ENCODE measurements at regions not wholly inside any gene's neighbourhood (a gene's known extent, or its start where the extent isn't known, plus 50 kb on each side); places are given as distances from the start of the nearest gene placed in this dataset.
A peak's percentile ranks its signal among the peaks of the same experiment; 100 is the strongest.

DNA sequence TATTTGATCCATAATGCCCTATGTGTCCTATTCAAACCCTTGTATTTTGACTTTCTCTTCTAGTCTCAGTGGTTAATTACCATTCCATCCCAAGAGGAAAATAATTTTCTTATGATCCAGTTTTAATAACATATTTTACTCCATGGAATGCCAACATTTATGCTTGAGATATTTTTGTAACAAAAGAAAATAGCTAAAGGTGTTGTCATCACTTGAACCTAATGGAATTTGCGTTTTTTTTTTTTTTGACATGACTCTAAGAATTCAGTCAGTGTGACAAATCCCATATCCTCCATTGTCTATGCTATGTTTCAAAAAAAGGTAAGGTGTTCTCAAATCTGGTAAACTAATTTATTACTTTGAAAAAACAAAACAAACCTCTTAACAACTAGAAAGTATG, 324.1 kb upstream of the ADAMTS5 start:
- DNase-seq (ENCODE audit: low read depth in 4 of 4, low spot score in 3 of 4), result no peak

DNA sequence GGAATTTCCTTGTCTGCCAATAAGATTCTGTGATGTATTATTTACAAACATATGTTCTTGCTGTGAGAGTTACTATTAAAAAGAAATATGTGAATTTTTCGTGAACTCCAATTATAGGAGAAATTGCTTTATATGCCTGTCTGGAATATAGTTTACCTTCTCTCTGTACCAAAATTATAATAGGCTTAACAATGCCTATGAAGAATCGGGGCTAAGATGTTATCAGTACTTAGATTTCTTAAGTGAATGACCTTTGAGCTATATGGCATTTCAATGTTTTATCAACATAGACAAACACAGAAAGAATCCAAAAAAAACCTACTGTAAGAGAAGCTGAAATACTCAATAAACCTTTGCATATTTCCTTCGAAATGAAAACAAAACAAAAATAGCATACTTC, 323.1 kb upstream of the ADAMTS5 start:
- DNase-seq (ENCODE audit: low read depth in 4 of 4, low spot score in 3 of 4), result no peak

DNA sequence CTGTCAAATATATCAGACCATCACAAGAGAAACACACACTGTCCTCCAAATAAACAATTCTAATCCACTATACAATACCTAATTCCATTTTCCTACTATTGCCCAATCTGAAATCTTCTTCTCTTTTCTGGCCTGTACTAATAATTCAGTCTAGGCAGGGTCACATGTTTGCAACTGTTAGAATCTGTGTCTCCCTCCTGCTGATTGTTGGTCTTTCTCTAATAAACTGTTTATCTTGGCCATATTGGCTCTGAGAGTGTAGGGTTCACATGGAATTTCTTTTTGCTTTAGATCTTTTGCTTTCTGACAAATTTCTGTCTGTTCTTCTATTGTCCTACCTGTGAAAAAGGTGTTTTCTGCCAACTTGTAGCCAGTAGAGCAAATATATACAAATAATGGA, 319.9 kb upstream of the ADAMTS5 start:
- no peak for DNase-seq (ENCODE audit: low read depth in 4 of 4, low spot score in 3 of 4)

GRCh38 chr21:27277110-27277509, 310.2 kb upstream of the ADAMTS5 start:
- DNase-seq (ENCODE audit: low read depth in 4 of 4, low spot score in 3 of 4), result no peak

GRCh38 chr21:27275294-27275927, 308.5 kb upstream of the ADAMTS5 start:
- DNase-seq (ENCODE audit: low read depth in 4 of 4, low spot score in 3 of 4), result no peak

DNA sequence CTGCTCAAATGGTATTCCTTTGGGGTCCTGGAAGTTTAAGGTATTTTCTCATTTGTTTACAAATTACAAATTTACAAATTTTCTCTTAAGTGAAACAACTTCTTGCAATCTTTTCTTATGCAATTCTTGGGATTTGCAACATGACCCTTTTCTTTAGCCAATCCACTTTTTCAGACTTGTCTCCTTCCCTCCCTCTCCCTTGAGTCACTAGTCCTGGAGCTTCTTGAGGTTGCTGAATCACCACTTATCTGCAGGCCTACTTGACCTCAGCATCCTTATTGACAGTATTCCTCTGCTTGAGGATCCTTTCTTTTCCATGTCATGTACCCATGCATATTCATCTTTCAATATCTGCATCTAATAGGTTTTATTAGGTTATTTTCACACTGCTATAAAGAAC, 302.8 kb upstream of the ADAMTS5 start:
- DNase-seq (ENCODE audit: low read depth in 4 of 4, low spot score in 3 of 4), result no peak

DNA sequence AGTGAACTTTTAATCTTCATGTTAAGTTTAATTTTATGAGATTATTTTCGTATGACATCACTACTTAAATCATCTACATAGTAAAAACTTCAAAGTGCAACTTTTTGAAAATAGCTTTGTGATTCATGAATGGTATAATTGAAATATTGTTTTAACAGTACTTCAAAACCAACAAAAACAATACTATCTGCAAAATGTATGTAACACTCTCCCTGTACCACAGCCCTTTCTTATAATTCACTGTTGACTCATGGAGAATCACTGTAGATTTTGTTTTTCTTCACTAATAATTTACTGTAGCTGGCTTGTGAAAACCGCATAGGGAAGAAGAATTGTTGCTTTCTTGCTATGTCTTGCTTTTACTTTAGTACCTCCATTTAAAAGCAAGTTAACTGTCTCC, 301.4 kb upstream of the ADAMTS5 start:
- DNase-seq (ENCODE audit: low read depth in 4 of 4, low spot score in 3 of 4), result peak in 2 of 4 donors; percentile 36 to 39

DNA sequence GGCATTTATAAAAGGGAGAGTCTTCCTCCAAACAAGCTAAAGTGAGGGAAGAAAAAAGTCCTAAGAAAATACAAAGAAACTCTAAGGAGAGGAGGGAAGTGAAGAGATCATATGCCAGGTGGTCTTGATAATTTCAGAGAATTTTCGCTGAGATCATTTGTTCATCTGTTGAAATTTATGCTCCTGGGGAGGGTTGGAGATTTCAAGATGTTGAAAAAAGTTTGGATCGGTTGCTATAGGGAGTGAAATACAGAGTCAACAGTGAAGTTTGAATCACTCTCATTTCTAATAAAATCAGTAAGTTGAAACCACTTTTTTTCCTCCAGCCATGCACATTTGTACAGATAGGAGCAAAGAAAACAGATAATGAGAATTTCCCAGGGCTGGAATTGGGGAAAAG, 299.1 kb upstream of the ADAMTS5 start:
- DNase-seq (ENCODE audit: low read depth in 4 of 4, low spot score in 3 of 4), result no peak

GRCh38 chr21:27265492-27265891, 298.6 kb upstream of the ADAMTS5 start:
- DNase-seq (ENCODE audit: low read depth in 4 of 4, low spot score in 3 of 4), result no peak

- no peak for DNase-seq (ENCODE audit: low read depth in 4 of 4, low spot score in 3 of 4)
Measured at GRCh38 chr21:27261676-27262075, 294.8 kb upstream of the ADAMTS5 start.

DNA sequence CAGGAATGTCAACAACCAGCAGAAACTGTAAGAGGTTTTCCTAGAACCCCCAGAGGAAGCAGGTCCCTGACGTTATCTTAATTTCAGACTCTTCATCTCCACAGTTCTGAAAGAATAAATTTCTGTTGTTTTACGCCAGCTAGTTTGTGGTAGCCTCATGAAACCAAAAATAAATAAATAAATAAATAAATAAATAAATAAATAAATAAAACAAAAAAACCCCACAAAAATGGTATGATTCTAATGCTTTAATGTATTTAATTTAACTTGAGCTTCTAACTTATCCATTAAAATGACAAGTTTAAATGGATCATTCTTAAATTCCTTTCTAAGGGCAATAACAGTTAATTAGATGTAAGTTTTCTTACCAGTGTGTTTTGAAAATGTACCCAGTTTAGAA, 293.8 kb upstream of the ADAMTS5 start:
- no peak for DNase-seq (ENCODE audit: low read depth in 4 of 4, low spot score in 3 of 4)

GRCh38 chr21:27258742-27259448, 292.0 kb upstream of the ADAMTS5 start:
- DNase-seq (ENCODE audit: low read depth in 4 of 4, low spot score in 3 of 4), result no peak

DNA sequence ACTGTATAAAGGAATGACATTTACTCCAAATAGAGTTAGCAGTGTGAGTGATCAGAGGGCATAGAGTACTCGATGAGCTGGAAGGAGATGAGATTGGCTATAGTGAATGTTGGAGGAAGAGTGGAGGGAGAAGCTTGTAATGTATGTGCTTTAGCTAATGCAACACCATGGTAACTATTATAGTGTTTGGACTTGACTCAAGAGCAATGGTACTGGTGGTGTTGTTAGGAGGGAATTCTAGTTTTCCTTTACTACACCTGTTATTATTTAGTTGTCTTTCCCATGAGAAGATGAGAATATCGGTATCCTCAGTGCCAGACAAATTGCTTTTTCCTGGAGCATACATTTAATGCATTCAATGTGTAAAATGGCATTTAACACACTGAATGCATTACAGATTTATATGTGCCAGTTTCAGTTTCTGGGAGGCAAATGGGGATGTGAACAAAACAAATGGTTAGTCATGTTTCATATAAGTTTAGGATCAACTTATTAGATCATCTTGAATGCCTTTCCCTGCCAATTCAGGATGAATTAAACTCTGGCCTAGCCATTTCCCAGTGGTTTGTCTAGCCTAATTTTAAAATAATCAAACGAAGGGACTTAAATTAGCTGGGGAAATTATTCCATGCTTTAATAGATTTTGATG, 291.1 kb upstream of the ADAMTS5 start:
- DNase-seq (ENCODE audit: low read depth in 4 of 4, low spot score in 3 of 4), result no peak

DNA sequence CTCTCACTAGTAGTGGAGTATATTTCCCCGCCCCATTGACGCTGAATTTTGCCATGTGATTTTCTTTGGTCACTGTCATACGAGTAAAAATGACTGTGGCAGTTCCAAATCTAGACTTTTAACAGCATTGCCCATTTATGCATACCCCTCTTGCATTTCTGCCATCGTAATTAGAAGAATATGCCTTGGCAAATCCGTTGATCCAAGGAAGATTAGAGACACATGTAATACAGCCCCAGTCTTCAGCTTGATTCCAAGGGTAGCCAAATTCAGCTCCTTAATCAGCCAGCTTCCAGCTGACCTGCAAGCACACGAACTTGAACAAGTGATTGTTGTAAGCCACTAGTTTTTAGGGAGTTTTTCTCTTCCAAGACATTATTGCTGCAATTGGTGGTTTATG, 290.3 kb upstream of the ADAMTS5 start:
- no peak for DNase-seq (ENCODE audit: low read depth in 4 of 4, low spot score in 3 of 4)

DNA sequence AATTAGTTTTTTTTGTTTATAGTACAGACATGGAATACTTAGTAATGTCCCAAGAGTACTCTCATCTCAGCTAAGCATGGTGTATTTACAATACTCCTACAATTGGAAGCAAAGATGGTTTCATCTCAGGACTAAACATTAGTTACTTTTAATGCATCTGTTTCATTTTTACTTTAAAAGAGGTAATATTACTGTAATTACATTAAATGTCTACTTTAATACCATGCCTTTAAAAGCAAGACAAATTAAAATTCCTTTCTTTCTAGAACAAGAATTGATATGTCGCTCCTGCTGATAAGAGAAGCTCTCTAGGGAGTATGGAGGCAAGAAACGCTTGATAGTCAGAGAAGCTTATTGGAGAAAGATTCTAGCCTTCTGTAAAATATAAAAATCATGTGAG, 284.9 kb upstream of the ADAMTS5 start:
- DNase-seq (ENCODE audit: low read depth in 4 of 4, low spot score in 3 of 4), result no peak

GRCh38 chr21:27250366-27250765, 283.5 kb upstream of the ADAMTS5 start:
- no peak for DNase-seq (ENCODE audit: low read depth in 4 of 4, low spot score in 3 of 4)

- DNase-seq (ENCODE audit: low read depth in 4 of 4, low spot score in 3 of 4), result no peak
Measured at GRCh38 chr21:27248814-27249213, 281.9 kb upstream of the ADAMTS5 start.

- no peak for DNase-seq (ENCODE audit: low read depth in 4 of 4, low spot score in 3 of 4)
Measured at GRCh38 chr21:27246741-27247140, 279.9 kb upstream of the ADAMTS5 start.

- DNase-seq (ENCODE audit: low read depth in 4 of 4, low spot score in 3 of 4), result no peak
Measured at GRCh38 chr21:27244776-27245175, 277.9 kb upstream of the ADAMTS5 start.

DNA sequence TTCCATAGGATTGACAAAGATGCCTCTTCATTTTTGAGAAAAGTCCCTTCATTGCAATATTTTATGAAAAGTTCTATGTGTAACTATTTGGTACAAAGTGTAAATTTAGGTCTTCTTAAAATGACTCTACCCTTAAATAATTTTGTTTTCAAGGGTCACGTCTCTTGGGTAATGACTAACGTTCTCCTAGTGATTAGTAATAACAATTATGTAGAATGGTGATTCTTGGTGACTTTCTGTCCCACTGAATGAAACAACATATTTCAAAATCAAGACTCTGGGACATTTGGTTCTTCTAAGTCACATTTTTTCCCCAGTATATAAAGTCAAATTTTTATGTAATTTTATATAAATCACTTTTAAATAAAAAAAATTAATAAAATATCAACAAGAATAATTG, 277.5 kb upstream of the ADAMTS5 start:
- DNase-seq (ENCODE audit: low read depth in 4 of 4, low spot score in 3 of 4), result no peak

DNA sequence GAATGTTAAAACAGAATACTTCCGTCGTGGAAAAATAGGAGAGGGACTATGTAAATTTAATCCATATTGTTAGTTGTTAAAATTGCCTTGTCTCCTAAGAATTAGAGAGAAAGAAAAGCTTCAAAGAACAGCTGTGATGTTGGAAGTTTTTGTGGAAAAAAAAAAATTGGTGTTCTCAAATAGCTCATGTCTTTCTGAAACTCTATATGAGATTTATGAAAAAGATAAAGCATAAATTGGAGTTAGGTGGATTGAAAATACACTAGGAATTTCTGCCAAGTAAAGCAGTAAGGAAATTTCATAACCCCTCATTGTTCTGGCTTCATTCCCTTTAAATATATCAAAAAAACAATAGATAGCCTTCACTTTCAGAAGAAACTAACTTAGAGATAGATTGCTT, 274.0 kb upstream of the ADAMTS5 start:
- no peak for DNase-seq (ENCODE audit: low read depth in 4 of 4, low spot score in 3 of 4)

DNA sequence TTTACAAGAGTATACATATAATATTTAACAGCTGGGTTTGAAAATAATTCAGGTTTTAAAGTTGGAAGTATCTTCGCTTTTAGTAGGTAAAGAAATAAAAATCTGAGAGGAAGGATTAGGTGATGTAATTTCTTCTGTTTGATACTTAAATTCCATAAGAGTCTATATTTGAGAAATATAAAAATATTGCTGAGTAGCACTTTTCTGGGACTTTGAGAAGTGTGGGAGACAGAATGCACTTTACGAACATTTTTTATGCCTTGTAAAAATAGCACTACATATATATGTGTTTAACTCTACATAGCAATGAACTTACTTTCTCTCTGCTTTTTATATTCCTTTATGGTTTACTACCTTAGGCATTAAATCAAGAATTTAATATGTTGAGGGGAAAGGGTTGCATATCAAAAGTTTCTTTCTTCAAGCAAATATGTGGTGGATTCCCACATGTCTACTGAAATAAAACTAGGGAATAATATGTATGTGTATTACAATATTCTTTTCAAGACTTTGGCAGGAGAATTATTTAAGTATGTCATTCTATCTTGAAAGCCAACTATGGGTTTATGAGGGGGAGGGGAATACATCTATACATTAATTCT, 266.7 kb upstream of the ADAMTS5 start:
- DNase-seq (ENCODE audit: low read depth in 4 of 4, low spot score in 3 of 4), result no peak
